HEK293 (cell line): ENCODE measurements at regions not wholly inside any gene's neighbourhood (a gene's known extent, or its start where the extent isn't known, plus 50 kb on each side); places are given as distances from the start of the nearest gene placed in this dataset.

Experiments
- CTCF ChIA-PET: fragments of 350-600 bp; formaldehyde crosslinking; extraction: SDS; loops from one replicate; lab custom pipeline; 2021; ENCODE audit warnings: antibody characterized with exemption; lab: Yijun Ruan, JAX
- POLR2A ChIA-PET: fragments of 300-600 bp; formaldehyde crosslinking; extraction: SDS; loops from one replicate; lab custom pipeline; 2020; ENCODE audit warnings: antibody characterized with exemption, inconsistent platforms; lab: Yijun Ruan, JAX
- H3K27ac ChIP-seq: fragments of 200-500 bp; sonication (Bioruptor generic); 2 replicates; pipeline ENCODE4 v1.5.1; 2014; ENCODE audit warnings: low read depth, low read length, control low read depth, inconsistent platforms; ENCODE audit errors: extremely low read depth
- H3K36me3 ChIP-seq, 2 experiments: fragments of 200-500 bp in 1 of 2; sonication (Bioruptor generic) in 1 of 2; 1 replicate in 1 of 2; 2 replicates in 1 of 2; pipeline ENCODE4 v1.5.1; 2014 to 2017; ENCODE audit warnings: inconsistent platforms in 2 of 2, low read length in 2 of 2; ENCODE audit not compliant: control insufficient read depth in 2 of 2, insufficient read depth in 1 of 2
- H3K4me1 ChIP-seq: fragments of 200-500 bp; sonication (Bioruptor generic); 2 replicates; pipeline ENCODE4 v1.5.1; 2014; ENCODE audit warnings: mild to moderate bottlenecking, low read length, inconsistent platforms; ENCODE audit not compliant: control insufficient read depth, insufficient read depth
- H3K4me3 ChIP-seq: 2 replicates; pipeline ENCODE4 v1.5.1; 2011; ENCODE audit warnings: low read depth, mild to moderate bottlenecking, control low read depth, low read length, moderate library complexity
- H3K9me3 ChIP-seq: fragments of 200-500 bp; sonication (Bioruptor generic); 2 replicates; pipeline ENCODE4 v1.5.1; 2014; ENCODE audit warnings: low read depth, low read length, inconsistent platforms; ENCODE audit not compliant: control insufficient read depth, insufficient read depth
- HOXC10 ChIP-seq: sonication (generic); formaldehyde crosslinking; IDR thresholded peaks from 2 replicates; pipeline ENCODE4 v1.8.1; 2023; ENCODE audit warnings: mild to moderate bottlenecking, missing genetic modification reagents
- OSR2 ChIP-seq: fragments of 450-650 bp; formaldehyde crosslinking; IDR thresholded peaks from 2 replicates; pipeline ENCODE4 v1.5.1; 2016; ENCODE audit warnings: missing biosample characterization, missing genetic modification characterization
- RBAK ChIP-seq: fragments of 450-650 bp; formaldehyde crosslinking; IDR thresholded peaks from 2 replicates; pipeline ENCODE4 v1.5.1; 2016; ENCODE audit warnings: missing biosample characterization, missing genetic modification characterization
- WT1 ChIP-seq: fragments of 450-650 bp; formaldehyde crosslinking; IDR thresholded peaks from 2 replicates; pipeline ENCODE4 v1.5.1; 2016; ENCODE audit warnings: missing biosample characterization, missing genetic modification characterization
- ZBTB20 ChIP-seq: fragments of 450-650 bp; formaldehyde crosslinking; IDR thresholded peaks from 2 replicates; pipeline ENCODE4 v1.5.1; 2016; ENCODE audit warnings: missing biosample characterization, missing genetic modification characterization
- ZBTB21 ChIP-seq: fragments of 450-650 bp; formaldehyde crosslinking; IDR thresholded peaks from 2 replicates; pipeline ENCODE4 v1.5.1; 2017; ENCODE audit warnings: missing biosample characterization, missing genetic modification characterization
- ZIC2 ChIP-seq: fragments of 450-650 bp; formaldehyde crosslinking; IDR thresholded peaks from 2 replicates; pipeline ENCODE4 v1.5.1; 2016; ENCODE audit warnings: missing biosample characterization, missing genetic modification characterization
- ZNF112 ChIP-seq: fragments of 450-650 bp; formaldehyde crosslinking; IDR thresholded peaks from 2 replicates; pipeline ENCODE4 v1.5.0; 2017; ENCODE audit warnings: missing biosample characterization, missing genetic modification characterization
- ZNF2 ChIP-seq: fragments of 450-650 bp; formaldehyde crosslinking; IDR thresholded peaks from 2 replicates; pipeline ENCODE4 v1.5.1; 2016; ENCODE audit warnings: missing biosample characterization, missing genetic modification characterization
- ZNF354C ChIP-seq: fragments of 450-650 bp; formaldehyde crosslinking; IDR thresholded peaks from 2 replicates; pipeline ENCODE4 v1.5.1; 2016; ENCODE audit warnings: missing biosample characterization, missing genetic modification characterization, low read depth, borderline replicate concordance
- ZNF423 ChIP-seq: fragments of 450-650 bp; formaldehyde crosslinking; IDR thresholded peaks from 2 replicates; pipeline ENCODE4 v1.5.1; 2016; ENCODE audit warnings: missing biosample characterization, missing genetic modification characterization
- ZNF514 ChIP-seq: fragments of 450-650 bp; formaldehyde crosslinking; IDR thresholded peaks from 2 replicates; pipeline ENCODE4 v1.5.1; 2016; ENCODE audit warnings: missing biosample characterization, missing genetic modification characterization
- ZNF560 ChIP-seq: fragments of 450-650 bp; formaldehyde crosslinking; IDR thresholded peaks from 2 replicates; pipeline ENCODE4 v1.5.1; 2017; ENCODE audit warnings: missing biosample characterization, missing genetic modification characterization, borderline replicate concordance
- ZNF629 ChIP-seq: fragments of 450-650 bp; formaldehyde crosslinking; IDR thresholded peaks from 2 replicates; pipeline ENCODE4 v1.5.1; 2017; ENCODE audit warnings: missing biosample characterization, missing genetic modification characterization
- ZNF830 ChIP-seq: fragments of 450-650 bp; IDR thresholded peaks from 2 replicates; pipeline ENCODE4 v1.5.0; 2018; ENCODE audit warnings: missing biosample characterization, missing genetic modification characterization, low read depth, mild to moderate bottlenecking, moderate library complexity
- TF ChIP-seq, protein P1 (sequence below): fragments of 450-650 bp; formaldehyde crosslinking; IDR thresholded peaks from 2 replicates; pipeline ENCODE4 v1.5.1; 2016; ENCODE audit warnings: missing biosample characterization, missing genetic modification characterization
- TF ChIP-seq, protein P2 (sequence below): fragments of 450-650 bp; formaldehyde crosslinking; IDR thresholded peaks from 2 replicates; pipeline ENCODE4 v1.5.1; 2017; ENCODE audit warnings: missing biosample characterization, missing genetic modification characterization
- TF ChIP-seq, protein P3 (sequence below): fragments of 450-650 bp; formaldehyde crosslinking; IDR thresholded peaks from 2 replicates; pipeline ENCODE4 v1.5.1; 2017; ENCODE audit warnings: missing biosample characterization, missing genetic modification characterization
- TF ChIP-seq, protein P4 (sequence below): fragments of 450-650 bp; formaldehyde crosslinking; IDR thresholded peaks from 2 replicates; pipeline ENCODE4 v1.5.1; 2017; ENCODE audit warnings: missing biosample characterization, missing genetic modification characterization
- TF ChIP-seq, protein P5 (sequence below): fragments of 450-650 bp; formaldehyde crosslinking; IDR thresholded peaks from 2 replicates; pipeline ENCODE4 v1.5.1; 2016; ENCODE audit warnings: missing biosample characterization, missing genetic modification characterization
- TF ChIP-seq, protein P6 (sequence below): fragments of 450-650 bp; formaldehyde crosslinking; IDR thresholded peaks from 2 replicates; pipeline ENCODE4 v1.5.1; 2016; ENCODE audit warnings: missing biosample characterization, missing genetic modification characterization

DNA sequence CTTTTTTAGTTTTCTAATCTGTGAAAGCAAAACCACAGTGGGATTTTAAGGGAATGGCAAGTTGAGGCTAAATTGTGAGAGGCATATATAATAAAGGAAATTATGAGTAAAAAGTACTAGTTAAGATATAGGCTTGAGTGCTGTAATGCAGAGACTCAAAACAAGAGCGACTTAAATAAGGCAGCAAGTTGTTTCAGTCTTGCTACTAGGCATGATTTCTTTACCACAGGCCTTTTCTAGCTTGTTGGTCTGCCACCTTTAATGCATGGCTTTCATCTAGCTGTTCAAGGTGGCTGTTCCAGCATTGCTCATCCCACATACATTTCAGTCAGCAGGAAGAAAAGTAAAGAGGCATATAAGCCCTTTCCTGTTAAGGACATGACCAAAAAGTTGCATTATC is 427.9 kb upstream of the ADAMTSL1 start (continued):
- TF ChIP-seq, protein P1, sequence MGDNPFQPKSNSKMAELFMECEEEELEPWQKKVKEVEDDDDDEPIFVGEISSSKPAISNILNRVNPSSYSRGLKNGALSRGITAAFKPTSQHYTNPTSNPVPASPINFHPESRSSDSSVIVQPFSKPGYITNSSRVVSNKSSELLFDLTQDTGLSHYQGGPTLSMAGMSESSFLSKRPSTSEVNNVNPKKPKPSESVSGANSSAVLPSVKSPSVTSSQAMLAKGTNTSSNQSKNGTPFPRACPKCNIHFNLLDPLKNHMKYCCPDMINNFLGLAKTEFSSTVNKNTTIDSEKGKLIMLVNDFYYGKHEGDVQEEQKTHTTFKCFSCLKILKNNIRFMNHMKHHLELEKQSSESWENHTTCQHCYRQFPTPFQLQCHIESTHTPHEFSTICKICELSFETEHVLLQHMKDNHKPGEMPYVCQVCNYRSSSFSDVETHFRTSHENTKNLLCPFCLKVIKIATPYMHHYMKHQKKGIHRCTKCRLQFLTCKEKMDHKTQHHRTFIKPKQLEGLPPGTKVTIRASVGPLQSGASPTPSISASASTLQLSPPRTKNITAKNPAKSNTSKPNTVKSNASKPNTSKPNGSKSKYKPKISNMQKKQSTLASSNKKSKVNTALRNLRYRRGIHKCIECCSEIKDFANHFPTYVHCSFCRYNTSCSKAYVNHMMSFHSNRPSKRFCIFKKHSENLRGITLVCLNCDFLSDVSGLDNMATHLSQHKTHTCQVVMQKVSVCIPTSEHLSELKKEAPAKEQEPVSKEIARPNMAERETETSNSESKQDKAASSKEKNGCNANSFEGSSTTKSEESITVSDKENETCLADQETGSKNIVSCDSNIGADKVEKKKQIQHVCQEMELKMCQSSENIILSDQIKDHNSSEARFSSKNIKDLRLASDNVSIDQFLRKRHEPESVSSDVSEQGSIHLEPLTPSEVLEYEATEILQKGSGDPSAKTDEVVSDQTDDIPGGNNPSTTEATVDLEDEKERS (tag by site-specific recombination), result no peak
- TF ChIP-seq ZNF514 (tag by site-specific recombination) (no peak), ZNF354C (tag by site-specific recombination) (no peak), RBAK (tag by site-specific recombination) (no peak), ZNF830 (tag by site-specific recombination) (no peak), ZNF2 (no peak), WT1 (tag by site-specific recombination) (no peak), OSR2 (no peak), ZNF112 (no peak), ZBTB20 (tag by site-specific recombination) (no peak), ZNF560 (tag by site-specific recombination) (no peak), HOXC10 (CRISPR knock-in tag) (no peak)
- TF ChIP-seq, protein P2, sequence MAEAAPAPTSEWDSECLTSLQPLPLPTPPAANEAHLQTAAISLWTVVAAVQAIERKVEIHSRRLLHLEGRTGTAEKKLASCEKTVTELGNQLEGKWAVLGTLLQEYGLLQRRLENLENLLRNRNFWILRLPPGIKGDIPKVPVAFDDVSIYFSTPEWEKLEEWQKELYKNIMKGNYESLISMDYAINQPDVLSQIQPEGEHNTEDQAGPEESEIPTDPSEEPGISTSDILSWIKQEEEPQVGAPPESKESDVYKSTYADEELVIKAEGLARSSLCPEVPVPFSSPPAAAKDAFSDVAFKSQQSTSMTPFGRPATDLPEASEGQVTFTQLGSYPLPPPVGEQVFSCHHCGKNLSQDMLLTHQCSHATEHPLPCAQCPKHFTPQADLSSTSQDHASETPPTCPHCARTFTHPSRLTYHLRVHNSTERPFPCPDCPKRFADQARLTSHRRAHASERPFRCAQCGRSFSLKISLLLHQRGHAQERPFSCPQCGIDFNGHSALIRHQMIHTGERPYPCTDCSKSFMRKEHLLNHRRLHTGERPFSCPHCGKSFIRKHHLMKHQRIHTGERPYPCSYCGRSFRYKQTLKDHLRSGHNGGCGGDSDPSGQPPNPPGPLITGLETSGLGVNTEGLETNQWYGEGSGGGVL (tag by site-specific recombination), result no peak
- TF ChIP-seq, protein P3, sequence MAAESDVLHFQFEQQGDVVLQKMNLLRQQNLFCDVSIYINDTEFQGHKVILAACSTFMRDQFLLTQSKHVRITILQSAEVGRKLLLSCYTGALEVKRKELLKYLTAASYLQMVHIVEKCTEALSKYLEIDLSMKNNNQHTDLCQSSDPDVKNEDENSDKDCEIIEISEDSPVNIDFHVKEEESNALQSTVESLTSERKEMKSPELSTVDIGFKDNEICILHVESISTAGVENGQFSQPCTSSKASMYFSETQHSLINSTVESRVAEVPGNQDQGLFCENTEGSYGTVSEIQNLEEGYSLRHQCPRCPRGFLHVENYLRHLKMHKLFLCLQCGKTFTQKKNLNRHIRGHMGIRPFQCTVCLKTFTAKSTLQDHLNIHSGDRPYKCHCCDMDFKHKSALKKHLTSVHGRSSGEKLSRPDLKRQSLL (tag by site-specific recombination), result no peak

DNA sequence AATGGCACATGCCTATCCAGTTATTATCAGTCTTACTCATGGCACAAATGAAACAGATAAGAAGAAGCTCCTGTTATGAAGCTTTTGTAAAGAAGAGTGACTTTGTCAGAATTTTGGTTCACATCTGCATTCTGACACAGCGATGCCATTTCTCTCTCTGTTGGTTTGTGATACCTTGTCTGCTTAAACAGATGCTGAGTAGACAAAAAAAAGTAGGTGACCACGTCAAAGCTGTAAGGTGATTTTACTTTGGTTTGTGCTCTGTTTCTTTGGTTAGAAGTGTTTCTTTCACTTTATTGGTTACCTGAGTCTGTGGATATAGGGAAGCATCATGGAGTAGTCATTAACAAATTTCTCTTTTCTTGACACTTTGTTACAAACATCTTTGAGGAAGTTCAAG is 422.3 kb upstream of the ADAMTSL1 start:
- Histone ChIP-seq H3K4me3 (no peak overlapping the region), H3K36me3 (no peaks in the 10 kb centered on the region), H3K9me3 (no peaks in the 10 kb centered on the region), H3K27ac (no peak overlapping the region), H3K4me1 (no peaks in the 10 kb centered on the region)
- TF ChIP-seq, protein P4, sequence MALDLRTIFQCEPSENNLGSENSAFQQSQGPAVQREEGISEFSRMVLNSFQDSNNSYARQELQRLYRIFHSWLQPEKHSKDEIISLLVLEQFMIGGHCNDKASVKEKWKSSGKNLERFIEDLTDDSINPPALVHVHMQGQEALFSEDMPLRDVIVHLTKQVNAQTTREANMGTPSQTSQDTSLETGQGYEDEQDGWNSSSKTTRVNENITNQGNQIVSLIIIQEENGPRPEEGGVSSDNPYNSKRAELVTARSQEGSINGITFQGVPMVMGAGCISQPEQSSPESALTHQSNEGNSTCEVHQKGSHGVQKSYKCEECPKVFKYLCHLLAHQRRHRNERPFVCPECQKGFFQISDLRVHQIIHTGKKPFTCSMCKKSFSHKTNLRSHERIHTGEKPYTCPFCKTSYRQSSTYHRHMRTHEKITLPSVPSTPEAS (tag by site-specific recombination), result no peak
- TF ChIP-seq, protein P1 (tag by site-specific recombination), result no peak
- TF ChIP-seq ZNF423 (tag by site-specific recombination), result no peak
- TF ChIP-seq ZIC2 (tag by site-specific recombination), result no peak
- TF ChIP-seq, protein P5, sequence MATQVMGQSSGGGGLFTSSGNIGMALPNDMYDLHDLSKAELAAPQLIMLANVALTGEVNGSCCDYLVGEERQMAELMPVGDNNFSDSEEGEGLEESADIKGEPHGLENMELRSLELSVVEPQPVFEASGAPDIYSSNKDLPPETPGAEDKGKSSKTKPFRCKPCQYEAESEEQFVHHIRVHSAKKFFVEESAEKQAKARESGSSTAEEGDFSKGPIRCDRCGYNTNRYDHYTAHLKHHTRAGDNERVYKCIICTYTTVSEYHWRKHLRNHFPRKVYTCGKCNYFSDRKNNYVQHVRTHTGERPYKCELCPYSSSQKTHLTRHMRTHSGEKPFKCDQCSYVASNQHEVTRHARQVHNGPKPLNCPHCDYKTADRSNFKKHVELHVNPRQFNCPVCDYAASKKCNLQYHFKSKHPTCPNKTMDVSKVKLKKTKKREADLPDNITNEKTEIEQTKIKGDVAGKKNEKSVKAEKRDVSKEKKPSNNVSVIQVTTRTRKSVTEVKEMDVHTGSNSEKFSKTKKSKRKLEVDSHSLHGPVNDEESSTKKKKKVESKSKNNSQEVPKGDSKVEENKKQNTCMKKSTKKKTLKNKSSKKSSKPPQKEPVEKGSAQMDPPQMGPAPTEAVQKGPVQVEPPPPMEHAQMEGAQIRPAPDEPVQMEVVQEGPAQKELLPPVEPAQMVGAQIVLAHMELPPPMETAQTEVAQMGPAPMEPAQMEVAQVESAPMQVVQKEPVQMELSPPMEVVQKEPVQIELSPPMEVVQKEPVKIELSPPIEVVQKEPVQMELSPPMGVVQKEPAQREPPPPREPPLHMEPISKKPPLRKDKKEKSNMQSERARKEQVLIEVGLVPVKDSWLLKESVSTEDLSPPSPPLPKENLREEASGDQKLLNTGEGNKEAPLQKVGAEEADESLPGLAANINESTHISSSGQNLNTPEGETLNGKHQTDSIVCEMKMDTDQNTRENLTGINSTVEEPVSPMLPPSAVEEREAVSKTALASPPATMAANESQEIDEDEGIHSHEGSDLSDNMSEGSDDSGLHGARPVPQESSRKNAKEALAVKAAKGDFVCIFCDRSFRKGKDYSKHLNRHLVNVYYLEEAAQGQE (tag by site-specific recombination), result no peak
- TF ChIP-seq, protein P6, sequence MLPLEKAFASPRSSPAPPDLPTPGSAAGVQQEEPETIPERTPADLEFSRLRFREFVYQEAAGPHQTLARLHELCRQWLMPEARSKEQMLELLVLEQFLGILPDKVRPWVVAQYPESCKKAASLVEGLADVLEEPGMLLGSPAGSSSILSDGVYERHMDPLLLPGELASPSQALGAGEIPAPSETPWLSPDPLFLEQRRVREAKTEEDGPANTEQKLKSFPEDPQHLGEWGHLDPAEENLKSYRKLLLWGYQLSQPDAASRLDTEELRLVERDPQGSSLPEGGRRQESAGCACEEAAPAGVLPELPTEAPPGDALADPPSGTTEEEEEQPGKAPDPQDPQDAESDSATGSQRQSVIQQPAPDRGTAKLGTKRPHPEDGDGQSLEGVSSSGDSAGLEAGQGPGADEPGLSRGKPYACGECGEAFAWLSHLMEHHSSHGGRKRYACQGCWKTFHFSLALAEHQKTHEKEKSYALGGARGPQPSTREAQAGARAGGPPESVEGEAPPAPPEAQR (tag by site-specific recombination), result no peak
- no peak for TF ChIP-seq ZNF354C (tag by site-specific recombination)
- TF ChIP-seq ZBTB21 (tag by site-specific recombination), result no peak
- TF ChIP-seq ZNF560 (tag by site-specific recombination), result no peak
- TF ChIP-seq ZNF629 (tag by site-specific recombination), result no peak
- ChIA-PET CTCF (interaction anchor here (0.5 to 1.1 kb wide), 4 partner anchors 42 to 391 kb away, joined by 3 to 4 read pairs (median 3); no protein-coding TSS in a partner anchor), POLR2A (no interaction called here)
